ENCODE measurements at regions not wholly inside any gene's neighbourhood (a gene's known extent, or its start where the extent isn't known, plus 50 kb on each side); places are given as distances from the start of the nearest gene placed in this dataset.
A peak's percentile ranks its signal among the peaks of the same experiment; 100 is the strongest.

GRCh38 chr6:799769-800168 lies 106.8 kb upstream of the EXOC2 start:
- Histone ChIP-seq H3K9me2 (replicated peaks; ENCODE audit: insufficient read depth, low read length) (no peaks in the 10 kb centered on the region), H4K20me1 (ENCODE audit: insufficient read depth, low read length) (no peaks in the 10 kb centered on the region), H3K36me3 (replicated peaks; ENCODE audit: insufficient read depth, low read length) (no peaks in the 10 kb centered on the region), H2AFZ (ENCODE audit: low read length) (no peak overlapping the region), H3F3A (ENCODE audit: insufficient read depth, low read length) (no peaks in the 10 kb centered on the region), H3K9ac (ENCODE audit: low read length) (no peak overlapping the region), H3K27me3 (replicated peaks; ENCODE audit: insufficient read depth, low read length) (no peaks in the 10 kb centered on the region), H3K79me2 (ENCODE audit: low read length) (no peaks in the 10 kb centered on the region), H3K4me3 (ENCODE audit: low read length) (no peak overlapping the region), H3K4me2 (ENCODE audit: low read depth, low read length) (no peak overlapping the region), H3K9me3 (replicated peaks; ENCODE audit: insufficient read depth, low read length) (no peaks in the 10 kb centered on the region), H3K4me1 (ENCODE audit: low read length) (no peaks in the 10 kb centered on the region), H3K27ac (ENCODE audit: low read length) (no peak overlapping the region)
- no peak for DNase-seq
- TF ChIP-seq EZH2 (optimal IDR thresholded peaks at IDR 0.05; ENCODE audit: low read depth, low read length) = no peak
- TF ChIP-seq CTCF (IDR thresholded peaks at IDR 0.05; ENCODE audit: low read length) = no peak
- TF ChIP-seq EZH2phosphoT487 (IDR thresholded peaks at IDR 0.05; ENCODE audit: low read length) = no peak

- Histone ChIP-seq H3K9me3 (replicated peaks; ENCODE audit: insufficient read depth, low read length) (no peaks in the 10 kb centered on the region), H3K79me2 (ENCODE audit: low read length) (no peaks in the 10 kb centered on the region), H3F3A (ENCODE audit: insufficient read depth, low read length) (no peaks in the 10 kb centered on the region), H3K27me3 (replicated peaks; ENCODE audit: insufficient read depth, low read length) (no peaks in the 10 kb centered on the region), H4K20me1 (ENCODE audit: insufficient read depth, low read length) (no peaks in the 10 kb centered on the region), H3K4me3 (ENCODE audit: low read length) (no peak overlapping the region), H3K9ac (ENCODE audit: low read length) (no peak overlapping the region), H3K4me2 (ENCODE audit: low read depth, low read length) (no peak overlapping the region), H2AFZ (ENCODE audit: low read length) (no peak overlapping the region), H3K27ac (ENCODE audit: low read length) (no peak overlapping the region), H3K36me3 (replicated peaks; ENCODE audit: insufficient read depth, low read length) (no peaks in the 10 kb centered on the region), H3K4me1 (ENCODE audit: low read length) (no peaks in the 10 kb centered on the region), H3K9me2 (replicated peaks; ENCODE audit: insufficient read depth, low read length) (no peaks in the 10 kb centered on the region)
- peak; percentile 57 for DNase-seq
- TF ChIP-seq CTCF (IDR thresholded peaks at IDR 0.05; ENCODE audit: low read length) = peak; percentile 77
- TF ChIP-seq EZH2 (optimal IDR thresholded peaks at IDR 0.05; ENCODE audit: low read depth, low read length) = no peak
- TF ChIP-seq EZH2phosphoT487 (IDR thresholded peaks at IDR 0.05; ENCODE audit: low read length) = no peak
Observed at GRCh38 chr6:797479-798077, 104.6 kb upstream of the EXOC2 start.

- no peak for DNase-seq
- no peak overlapping the region for H2AFZ ChIP-seq (ENCODE audit: low read length)
Observed at GRCh38 chr6:795046-795685, 102.2 kb upstream of the EXOC2 start.

More at GRCh38 chr6:795046-795685, 102.2 kb upstream of the EXOC2 start:
- Histone ChIP-seq H3K27me3 (replicated peaks; ENCODE audit: insufficient read depth, low read length) (no peaks in the 10 kb centered on the region), H3K36me3 (replicated peaks; ENCODE audit: insufficient read depth, low read length) (no peaks in the 10 kb centered on the region), H3K9ac (ENCODE audit: low read length) (no peak overlapping the region), H3K9me2 (replicated peaks; ENCODE audit: insufficient read depth, low read length) (no peaks in the 10 kb centered on the region), H3K79me2 (ENCODE audit: low read length) (no peaks in the 10 kb centered on the region), H3K9me3 (replicated peaks; ENCODE audit: insufficient read depth, low read length) (no peaks in the 10 kb centered on the region), H3F3A (ENCODE audit: insufficient read depth, low read length) (no peaks in the 10 kb centered on the region), H3K27ac (ENCODE audit: low read length) (no peak overlapping the region), H4K20me1 (ENCODE audit: insufficient read depth, low read length) (no peaks in the 10 kb centered on the region), H3K4me3 (ENCODE audit: low read length) (no peak overlapping the region), H3K4me2 (ENCODE audit: low read depth, low read length) (no peak overlapping the region), H3K4me1 (ENCODE audit: low read length) (no peaks in the 10 kb centered on the region)
- TF ChIP-seq EZH2phosphoT487 (IDR thresholded peaks at IDR 0.05; ENCODE audit: low read length) = no peak
- TF ChIP-seq CTCF (IDR thresholded peaks at IDR 0.05; ENCODE audit: low read length) = no peak
- TF ChIP-seq EZH2 (optimal IDR thresholded peaks at IDR 0.05; ENCODE audit: low read depth, low read length) = no peak

All from MM.1S (cell line).